ENCODE measurements at regions not wholly inside any gene's neighbourhood (a gene's known extent, or its start where the extent isn't known, plus 50 kb on each side); places are given as distances from the start of the nearest gene placed in this dataset.

DNA sequence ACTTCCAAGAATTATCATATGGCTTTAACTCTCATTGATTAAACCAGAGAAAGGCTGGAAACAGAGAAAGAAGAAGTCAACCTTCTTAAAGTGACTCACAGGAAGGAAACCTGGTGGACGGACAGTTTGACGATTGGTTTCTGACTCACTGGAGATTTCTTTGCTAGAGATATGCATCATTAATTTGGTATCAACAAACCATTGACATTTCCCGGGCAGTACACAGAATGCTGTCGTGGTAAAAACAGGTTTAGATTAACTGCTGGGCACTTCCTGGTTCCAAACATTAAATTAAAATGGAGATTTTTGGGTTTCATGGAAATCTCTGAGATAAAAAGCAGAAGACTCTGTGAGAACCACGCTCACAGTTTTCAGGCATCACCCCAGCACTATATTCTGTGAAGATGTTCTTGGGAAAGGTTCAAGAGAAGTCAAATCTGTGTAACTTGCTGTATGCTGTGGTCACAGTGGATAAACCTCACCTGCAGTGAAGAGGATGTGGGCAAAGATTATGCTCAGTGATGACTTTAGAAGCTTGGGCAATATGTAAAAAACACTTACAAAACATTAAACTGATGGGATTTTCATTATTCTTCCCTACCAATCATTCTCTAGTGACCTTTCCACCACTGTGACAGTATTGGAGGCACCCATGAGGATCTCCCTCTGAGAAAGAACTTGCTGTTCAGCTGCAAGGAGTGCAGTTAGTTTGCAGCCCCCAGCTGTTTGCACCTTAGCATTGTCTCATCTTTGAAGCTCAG is 61.1 kb upstream of the CD44 start:
- DNase-seq (ENCODE audit: low read depth in 2 of 3, low spot score in 2 of 3), result no peak

DNA sequence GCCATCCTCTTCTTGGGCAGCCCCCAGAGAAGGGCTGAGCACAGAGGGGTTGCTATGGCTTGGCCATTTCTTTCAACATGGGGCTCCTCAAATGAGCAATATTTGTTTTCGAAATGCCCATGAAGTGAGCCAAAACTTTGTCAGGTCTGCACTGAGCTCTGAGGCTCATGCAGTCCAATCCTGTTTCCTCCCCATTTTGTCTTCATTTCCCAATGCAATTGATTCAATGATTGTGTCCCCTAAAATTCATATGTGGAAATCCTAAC is 60.6 kb upstream of the CD44 start:
- no peak for DNase-seq (ENCODE audit: low read depth in 2 of 3, low spot score in 2 of 3)

DNA sequence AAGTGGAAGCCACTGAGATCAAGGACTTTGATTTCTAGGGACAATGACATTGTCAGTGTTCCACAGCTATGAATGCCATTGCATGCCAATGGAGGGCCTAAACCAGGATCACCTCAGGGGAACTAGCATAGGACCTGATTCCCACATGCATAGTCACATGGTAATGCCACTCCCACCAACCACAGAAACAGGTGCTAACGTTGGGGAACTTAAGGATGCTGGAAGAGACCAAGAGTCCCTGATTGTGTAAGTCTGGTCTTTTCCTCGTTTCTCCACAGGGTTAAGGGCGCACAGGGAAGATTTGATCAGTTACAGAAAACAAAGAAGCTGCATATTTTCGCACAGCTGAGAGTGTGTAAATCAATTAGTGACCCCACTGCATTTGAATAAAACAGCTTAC is 59.4 kb upstream of the CD44 start:
- DNase-seq (ENCODE audit: low read depth in 2 of 3, low spot score in 2 of 3), result no peak

DNA sequence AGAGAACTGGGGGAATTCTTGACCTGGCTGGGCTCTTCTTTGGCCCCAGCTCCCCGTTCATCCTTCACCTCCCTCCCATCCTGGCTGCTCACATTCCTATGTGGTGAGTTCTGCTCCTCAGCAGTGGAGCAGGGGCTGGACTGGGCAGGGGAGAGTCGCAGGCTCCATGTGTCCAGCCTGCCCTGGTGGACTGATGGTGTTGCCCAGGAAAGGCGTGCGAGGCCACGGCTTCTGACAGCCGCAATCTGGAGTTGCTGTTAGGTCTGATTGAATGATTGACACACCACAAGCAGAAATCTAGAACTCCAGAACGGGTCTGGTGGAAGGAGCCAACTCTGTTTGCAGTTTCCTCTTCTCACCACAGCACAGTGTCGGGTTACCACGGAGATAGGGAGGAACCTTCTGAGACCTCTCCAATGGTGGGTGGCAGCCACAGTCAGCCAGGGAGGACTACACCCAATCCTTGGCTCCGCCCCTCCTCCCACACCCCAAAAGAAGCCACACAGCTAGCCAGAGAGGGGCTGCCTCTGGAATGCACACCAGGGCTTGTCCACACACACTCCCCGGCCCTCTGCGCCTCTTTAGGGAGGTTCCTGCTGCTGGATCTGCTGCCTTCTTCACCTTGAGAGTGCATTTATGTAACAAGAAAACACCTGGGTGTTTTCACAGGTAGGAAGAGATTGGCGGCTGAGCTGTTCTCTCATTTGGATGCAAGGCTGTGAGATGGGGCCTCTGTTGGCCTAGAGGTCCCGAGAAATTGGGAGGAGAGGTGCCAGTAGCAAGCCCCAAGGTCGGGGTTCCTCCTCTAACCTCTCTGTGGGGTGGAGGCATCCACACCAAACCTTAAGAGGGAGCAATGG is 56.4 kb upstream of the CD44 start:
- peak; percentile 41 to 52 (median 51) for DNase-seq (ENCODE audit: low read depth in 2 of 3, low spot score in 2 of 3)

DNA sequence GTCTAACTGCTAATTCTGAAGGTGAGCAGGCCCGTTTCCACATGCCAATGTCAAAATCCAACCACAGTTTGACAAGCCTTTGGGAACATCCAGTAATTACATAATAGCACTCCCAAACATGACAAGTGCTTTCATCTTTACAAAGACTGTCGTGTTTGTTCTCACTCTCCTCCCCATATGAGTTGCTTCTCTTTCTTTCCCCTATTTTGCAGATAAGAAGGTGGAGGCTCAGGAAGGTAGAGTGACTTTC is 55.9 kb upstream of the CD44 start:
- DNase-seq (ENCODE audit: low read depth in 2 of 3, low spot score in 2 of 3), result no peak

DNA sequence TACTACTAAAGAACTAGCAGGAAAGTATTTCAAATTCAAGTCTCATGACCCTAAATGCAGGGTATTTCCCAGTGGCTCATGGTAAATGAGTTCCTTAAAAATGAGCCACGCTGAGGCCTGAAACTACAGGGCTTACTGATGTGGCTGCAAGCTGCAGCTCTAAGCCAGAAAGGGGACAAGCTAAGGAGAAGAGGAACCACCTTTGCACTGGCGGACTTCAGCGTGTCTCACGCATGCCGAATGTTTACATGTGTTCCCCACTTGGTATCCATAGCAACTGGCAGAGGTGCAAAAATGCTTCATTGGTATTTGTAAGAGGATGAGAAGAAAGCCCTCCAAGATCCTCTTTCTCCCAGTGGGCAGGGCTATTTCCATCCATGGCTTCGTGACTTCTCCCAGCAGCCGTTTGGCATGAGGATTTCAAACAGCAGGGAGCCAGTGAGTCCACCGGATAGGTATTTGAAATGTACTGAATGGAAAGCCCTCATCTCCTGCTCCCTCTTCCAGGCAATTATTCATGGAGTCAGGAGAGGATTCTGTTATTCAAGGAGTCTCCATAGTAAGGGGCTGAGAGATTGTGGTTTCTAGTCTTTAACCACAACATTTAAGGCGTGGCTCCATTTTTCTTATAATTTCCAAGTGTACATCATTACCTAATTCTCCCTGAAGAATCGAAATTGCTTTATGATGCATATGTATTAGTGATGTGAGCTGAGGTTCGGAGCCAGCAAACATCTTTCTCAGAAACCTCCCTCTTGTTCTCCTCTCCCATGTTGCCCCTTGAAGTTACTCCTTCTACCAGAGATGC is 55.3 kb upstream of the CD44 start:
- DNase-seq (ENCODE audit: low read depth in 2 of 3, low spot score in 2 of 3), result peak in 2 of 3 experiments; percentile 24 to 50

DNA sequence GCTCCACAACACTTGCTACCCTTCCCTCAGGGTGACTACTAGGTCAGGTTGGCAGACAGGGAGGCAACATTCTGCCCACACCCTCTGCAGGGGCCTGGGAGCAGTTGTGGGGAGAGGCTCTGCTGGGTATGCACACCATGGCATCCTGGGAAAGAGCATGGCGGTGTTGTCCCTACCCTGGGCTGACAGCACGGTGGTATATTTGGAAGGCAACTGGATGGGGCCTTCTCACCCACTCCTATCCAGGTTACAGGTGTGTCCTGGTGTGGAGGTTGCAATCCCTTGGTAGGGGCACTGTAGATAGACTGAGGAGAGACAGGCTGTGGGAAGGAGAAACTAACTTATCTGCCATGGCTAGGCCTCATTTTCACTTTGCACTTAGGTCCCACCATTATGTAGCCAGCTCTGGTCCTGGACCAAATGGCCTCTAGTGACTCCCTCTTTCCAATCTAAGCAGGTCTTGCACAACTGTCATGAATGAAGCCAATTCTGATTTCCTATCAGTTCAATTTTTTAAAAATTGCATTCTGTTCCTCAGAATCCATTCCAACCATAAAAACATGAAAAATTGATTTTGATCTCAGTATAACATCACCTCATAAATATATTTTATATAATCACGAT is 54.0 kb upstream of the CD44 start:
- DNase-seq (ENCODE audit: low read depth in 2 of 3, low spot score in 2 of 3), result no peak

DNA sequence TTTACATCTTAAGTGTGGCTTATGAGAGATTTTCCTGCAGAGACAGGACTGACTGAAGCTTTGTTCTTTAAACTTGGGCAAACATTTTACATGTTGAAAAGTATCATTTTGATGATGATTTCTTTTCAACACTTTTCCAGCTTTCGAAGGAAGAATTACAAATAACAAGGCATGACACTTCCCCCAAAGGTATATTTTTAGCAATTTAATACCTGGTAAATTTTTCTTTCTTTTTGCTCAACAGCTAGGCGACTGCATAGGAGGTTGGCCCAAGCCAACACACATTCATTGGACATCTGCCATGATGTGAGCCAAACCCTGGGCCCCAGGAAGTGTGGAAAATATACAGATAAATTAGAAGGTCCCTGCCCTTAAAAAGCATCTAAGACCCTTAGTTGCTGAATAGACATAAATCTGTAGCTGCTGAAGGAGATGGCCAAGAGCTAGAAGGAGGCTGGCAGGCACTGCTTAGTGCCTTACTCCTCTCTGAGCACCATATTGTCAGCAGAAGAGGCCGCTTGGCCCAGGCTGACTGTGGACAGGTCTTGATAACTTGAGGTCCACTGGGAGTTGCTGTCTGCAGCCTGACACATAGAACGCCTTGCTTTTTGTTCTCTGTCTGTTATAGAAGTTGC is 53.3 kb upstream of the CD44 start:
- no peak for DNase-seq (ENCODE audit: low read depth in 2 of 3, low spot score in 2 of 3)

DNA sequence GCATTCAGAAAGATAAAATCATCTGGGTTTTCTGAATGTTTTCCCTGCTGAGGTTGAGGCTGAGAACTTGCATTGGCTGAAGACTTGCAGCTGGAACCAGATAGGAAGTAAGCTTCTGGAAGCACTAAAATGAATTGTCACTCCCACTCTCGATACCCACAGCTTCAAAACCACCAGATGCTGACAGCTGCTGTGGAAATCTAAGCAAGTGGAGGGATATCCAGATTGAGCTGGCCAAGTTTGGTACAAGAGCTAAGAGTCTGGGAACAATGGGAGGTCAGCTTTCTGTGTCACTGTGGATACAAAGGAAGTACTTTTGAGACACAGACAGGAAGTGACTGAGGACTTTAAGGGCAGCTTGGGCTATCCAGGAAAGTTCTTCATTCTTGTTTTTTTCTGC is 51.3 kb upstream of the CD44 start:
- DNase-seq (ENCODE audit: low read depth in 2 of 3, low spot score in 2 of 3), result no peak

DNA sequence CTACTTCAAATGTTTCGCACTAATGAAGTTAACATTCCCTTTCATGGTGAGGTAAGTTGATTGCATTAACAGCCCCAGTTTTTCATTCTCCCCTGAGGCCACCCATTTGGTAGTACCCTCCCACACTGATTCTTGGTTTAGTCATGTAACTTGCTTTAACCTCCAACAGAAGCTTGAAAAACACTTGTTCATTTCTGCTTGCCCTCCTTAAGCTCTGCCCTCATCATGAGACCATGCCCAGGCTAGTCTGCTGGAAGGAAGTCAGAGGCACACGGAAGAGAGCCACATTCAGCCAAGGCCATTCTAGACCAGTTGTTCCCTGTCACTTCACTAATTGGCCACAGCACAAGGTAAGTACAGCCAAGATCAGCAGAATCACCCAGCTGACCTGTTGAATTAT is 50.7 kb upstream of the CD44 start:
- no peak for DNase-seq (ENCODE audit: low read depth in 2 of 3, low spot score in 2 of 3)

DNA sequence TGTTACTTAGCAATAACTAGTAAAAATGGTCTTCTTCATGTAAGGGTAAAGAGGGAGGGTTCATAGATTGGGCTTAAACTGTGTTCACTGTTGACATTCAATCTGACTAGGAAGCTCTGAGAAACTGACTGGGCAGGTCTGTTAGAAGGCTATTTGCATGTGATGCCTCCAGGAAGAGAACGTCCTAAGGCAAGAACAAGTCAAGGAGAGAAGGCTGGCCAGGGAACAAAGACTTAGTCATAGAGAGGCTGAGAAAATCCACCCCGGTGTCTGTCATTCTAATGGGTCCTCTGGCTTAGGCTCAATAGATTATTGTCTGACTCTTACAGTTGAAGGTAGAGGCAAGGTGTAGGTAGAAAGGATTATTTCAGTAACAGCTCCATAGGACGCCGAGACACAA is 50.3 kb upstream of the CD44 start:
- no peak for DNase-seq (ENCODE audit: low read depth in 2 of 3, low spot score in 2 of 3)

Measured in activated CD8-positive, alpha-beta memory T cell treated with anti-CD3 and anti-CD28 coated beads for 48 hours (primary cell).